Mesodermal cell (in vitro differentiated cells): ENCODE measurements at regions not wholly inside any gene's neighbourhood (a gene's known extent, or its start where the extent isn't known, plus 50 kb on each side); places are given as distances from the start of the nearest gene placed in this dataset.

Experiments used
- H3K27ac ChIP-seq: 2 replicates; pipeline ENCODE4 v1.7.0; 2013; ENCODE audit warnings: mild to moderate bottlenecking, low read depth, low read length, moderate library complexity; ENCODE audit not compliant: severe bottlenecking
- H3K36me3 ChIP-seq: 2 replicates; pipeline ENCODE4 v1.7.1; 2013; ENCODE audit warnings: mild to moderate bottlenecking, low read length, moderate library complexity; ENCODE audit not compliant: control insufficient read depth, insufficient read depth
- H3K4me1 ChIP-seq: one replicate; pipeline ENCODE4 v1.7.1; 2013; ENCODE audit warnings: mild to moderate bottlenecking, low read length; ENCODE audit not compliant: insufficient read depth, control insufficient read depth, poor library complexity, severe bottlenecking
- H3K4me3 ChIP-seq: 2 replicates; pipeline ENCODE4 v1.7.0; 2013; ENCODE audit warnings: low read length, control low read depth, mild to moderate bottlenecking; ENCODE audit not compliant: insufficient read depth, poor library complexity, severe bottlenecking; ENCODE audit errors: extremely low read depth
- H3K9me3 ChIP-seq: 2 replicates; pipeline ENCODE4 v1.7.1; 2013; ENCODE audit warnings: mild to moderate bottlenecking, low read length, moderate library complexity; ENCODE audit not compliant: control insufficient read depth
- WGBS, 2 experiments: methylation state at CpG; one replicate each; pipeline ENCODE4 v1.1.5; 2013; ENCODE audit warnings: missing lambda C conversion rate in 2 of 2; ENCODE audit not compliant: insufficient coverage in 2 of 2; 5-methylcytosine and 5-hydroxymethylcytosine counted together

DNA sequence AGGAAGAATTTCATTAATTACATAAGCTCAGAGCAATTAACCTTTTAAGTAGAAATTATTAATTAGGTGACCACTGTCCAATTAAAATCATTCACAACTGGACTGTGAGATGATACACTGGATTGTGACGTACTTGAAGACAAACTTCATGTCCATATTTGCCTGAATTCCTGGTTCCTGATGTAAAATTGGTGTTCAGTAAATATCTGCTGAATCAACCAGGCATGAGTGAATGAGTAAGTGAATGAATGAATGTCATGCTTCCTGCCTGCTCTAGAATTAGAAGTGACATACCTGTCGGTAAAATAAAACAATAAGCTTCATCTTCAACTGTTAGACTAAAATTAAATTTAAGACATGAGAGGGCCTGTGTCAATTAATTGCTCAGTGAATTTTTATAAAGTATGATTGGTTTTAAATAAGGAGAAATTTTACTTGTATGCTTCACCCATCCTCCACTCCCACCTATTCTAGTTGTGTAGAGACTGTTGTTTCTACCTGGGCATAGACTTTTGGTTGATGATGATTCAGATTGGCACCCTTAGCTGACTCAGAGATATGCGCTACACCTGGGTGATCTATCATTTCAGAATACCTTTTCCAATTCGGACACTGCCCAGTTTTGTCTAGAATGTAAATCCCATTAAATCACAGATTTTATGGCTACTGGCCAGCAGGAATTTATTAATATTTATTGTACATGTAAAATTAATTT, 56.9 kb upstream of the PTGS2 start:
- Histone ChIP-seq H3K4me1 (no peaks in the 10 kb centered on the region), H3K36me3 (no peaks in the 10 kb centered on the region), H3K4me3 (no peak overlapping the region), H3K27ac (no peak overlapping the region), H3K9me3 (no peaks in the 10 kb centered on the region)
- WGBS, 2 experiments = 83 to 100% methylated on average over 1 to 2 of the region's 4 CpGs

DNA sequence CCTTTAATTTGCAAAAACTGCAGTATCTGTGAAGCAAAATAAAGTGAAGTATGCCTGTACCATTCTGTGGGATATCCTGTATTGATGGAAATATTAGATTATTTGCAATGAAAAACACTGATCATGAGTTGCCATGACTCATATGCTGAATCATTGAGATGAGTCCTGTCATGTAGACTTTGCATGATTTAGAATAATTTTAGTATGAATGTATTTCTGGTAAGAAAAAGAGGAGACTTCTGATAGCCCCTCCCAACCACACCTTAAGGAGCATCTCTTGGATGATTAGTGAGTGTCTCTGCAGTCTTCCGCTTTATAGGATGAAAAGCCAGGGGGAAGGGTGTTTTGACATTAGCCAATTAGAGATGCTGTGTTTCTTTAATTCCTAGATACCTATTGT, 55.2 kb upstream of the PTGS2 start:
- no peaks in the 10 kb centered on the region for H3K9me3 ChIP-seq
- no peak overlapping the region for H3K4me3 ChIP-seq
- H3K27ac ChIP-seq = no peak overlapping the region
- H3K4me1 ChIP-seq = no peaks in the 10 kb centered on the region
- no peaks in the 10 kb centered on the region for H3K36me3 ChIP-seq
- no CpG with 5 or more reads among the region's 1 CpG for WGBS, 2 experiments

- no peak overlapping the region for H3K27ac ChIP-seq
- no CpG with 5 or more reads among the region's 2 CpGs for WGBS, 2 experiments
These were observed 50.9 kb upstream of the PTGS2 start for GRCh38 chr1:186730951-186731729.

More at GRCh38 chr1:186730951-186731729, 50.9 kb upstream of the PTGS2 start:
- H3K36me3 ChIP-seq = no peaks in the 10 kb centered on the region
- no peaks in the 10 kb centered on the region for H3K9me3 ChIP-seq
- H3K4me3 ChIP-seq = no peak overlapping the region
- H3K4me1 ChIP-seq = no peaks in the 10 kb centered on the region
